HG02938 (cell line): ENCODE measurements at regions not wholly inside any gene's neighbourhood (a gene's known extent, or its start where the extent isn't known, plus 50 kb on each side); places are given as distances from the start of the nearest gene placed in this dataset.

ENCODE experiments used
- ATAC-seq: cut with Tn5 transposase; IDR thresholded peaks from one replicate; pipeline ENCODE4 v1.9.1; 2021; ENCODE audit warnings: mild to moderate bottlenecking, moderate library complexity; ENCODE audit not compliant: unreplicated experiment

DNA sequence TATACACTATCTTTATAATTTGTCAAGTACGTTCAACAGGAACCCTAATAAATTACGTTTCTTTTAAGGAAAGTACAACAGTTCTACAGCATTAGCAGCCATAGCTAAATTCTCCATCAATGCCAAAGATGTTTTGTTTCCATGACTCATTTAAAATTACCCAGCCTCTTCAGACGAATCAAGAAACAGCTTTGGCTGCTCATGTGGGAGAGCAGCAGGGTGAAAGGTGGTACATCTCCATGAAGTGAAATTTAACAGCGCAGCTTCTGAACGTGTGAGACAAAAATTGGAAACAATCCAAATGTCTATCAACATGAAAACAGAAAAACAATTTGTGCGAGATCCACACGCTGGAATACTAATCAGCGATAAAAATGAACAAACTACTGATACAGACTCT, 327.3 kb upstream of the CDH6 start:
- no peak for ATAC-seq

DNA sequence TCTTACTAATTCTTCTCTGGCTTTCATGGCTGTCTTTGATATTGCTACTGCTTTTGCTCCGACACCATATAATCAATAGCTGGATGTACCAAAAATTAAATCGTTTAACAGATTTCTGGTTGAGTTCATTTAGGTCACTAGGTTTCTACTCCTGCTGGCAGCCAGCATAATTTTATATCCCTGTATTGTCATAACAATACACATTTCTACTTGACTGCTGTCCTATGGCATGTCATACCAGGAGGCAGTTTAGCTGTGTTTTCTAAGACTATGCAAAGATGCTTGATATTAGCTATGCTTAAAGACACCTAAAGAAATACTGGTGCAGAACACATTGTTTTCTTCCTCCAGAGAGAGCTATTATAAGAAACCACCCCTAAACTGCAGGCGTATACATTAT, 337.2 kb upstream of the CDH6 start:
- ATAC-seq: no peak

DNA sequence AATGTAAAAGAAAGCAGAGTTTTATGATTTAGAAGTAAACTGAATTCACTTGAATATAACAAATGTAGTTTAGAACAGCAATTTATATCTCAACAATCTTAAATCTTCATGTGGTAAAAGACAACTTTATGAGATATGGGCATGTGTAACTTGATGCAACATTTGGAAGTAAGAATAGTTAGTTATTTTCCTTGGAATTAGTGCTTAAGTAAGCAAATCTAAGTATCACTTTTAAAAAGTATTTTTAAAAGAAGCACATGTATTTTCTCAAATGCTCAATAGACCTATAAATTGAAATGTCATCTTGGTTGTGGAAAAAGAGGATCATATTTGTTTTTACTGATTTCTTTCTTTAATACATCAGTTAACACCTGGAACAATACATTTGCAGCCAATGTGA, 340.3 kb upstream of the CDH6 start:
- ATAC-seq: no peak

DNA sequence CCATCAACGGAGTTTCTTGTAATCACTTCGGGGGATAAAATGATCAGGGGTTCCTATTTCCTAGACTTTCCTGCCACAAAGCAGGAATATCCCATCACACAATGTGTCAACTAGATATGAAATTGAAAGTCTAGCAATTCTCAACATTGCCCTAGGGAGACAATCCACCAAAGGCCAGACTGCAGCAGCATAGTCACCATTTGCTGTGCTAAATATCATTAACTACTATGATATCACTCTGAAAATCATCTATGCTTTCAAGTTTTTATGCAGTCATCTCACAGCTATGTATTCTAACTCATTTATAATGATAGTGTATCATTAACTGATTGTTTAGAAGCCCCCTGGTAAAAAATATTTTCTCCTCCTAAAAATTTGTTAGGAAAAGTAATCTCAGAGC, 342.6 kb upstream of the CDH6 start:
- no peak for ATAC-seq

DNA sequence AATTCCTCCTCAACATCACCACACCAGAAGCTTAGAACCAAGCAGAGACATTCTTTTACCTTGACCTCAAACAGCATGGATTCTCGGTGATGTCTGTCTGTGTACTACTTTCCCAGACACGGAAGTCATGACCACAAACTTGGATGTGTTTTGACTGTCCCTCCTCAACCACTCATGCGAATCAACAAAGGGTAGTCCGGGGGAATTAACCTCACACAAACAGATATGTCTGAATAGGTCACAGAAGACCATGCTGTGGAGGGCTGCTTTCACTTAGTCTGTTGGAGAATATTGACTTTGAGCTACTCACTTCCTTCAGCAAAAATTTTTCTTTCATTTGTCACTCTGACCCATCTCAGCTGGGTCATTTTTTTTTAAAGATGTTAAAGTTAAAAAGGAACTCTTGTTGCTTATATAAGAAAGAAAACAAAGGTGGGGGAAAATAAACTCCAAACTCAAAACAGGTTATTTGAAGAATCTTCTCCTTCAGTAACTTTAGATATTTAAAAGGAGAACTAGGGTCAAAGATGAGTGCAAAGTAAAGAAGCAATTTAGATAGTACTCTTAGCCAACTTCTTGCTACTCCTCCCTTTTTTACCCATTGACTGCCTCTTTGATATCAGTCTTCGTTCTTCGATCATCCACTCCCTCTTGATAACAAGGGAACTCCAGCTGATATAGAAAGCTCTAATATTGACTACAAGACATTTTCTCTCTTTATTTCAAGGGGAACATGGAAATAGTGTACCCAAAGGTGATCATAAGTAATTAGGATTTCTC, 343.4 kb upstream of the CDH6 start:
- ATAC-seq: no peak

DNA sequence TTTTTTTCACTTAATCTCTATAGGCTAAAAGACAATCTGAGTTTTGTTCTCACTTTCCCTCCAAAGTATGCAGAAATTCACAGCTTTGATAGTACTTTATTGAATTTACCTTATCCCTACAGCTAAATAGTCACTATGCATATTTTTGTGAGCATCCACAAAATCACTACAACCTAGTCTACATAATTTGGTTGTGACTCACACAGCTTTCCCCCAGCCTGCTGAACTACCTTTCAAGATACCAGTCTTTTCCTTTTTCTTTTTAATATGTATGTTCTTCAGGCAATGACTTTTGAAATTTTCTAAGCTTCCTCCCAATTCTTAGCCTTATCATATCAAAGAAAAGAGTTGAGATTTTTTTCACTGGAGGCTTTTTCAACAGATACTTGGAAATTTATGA, 347.3 kb upstream of the CDH6 start:
- ATAC-seq: no peak

DNA sequence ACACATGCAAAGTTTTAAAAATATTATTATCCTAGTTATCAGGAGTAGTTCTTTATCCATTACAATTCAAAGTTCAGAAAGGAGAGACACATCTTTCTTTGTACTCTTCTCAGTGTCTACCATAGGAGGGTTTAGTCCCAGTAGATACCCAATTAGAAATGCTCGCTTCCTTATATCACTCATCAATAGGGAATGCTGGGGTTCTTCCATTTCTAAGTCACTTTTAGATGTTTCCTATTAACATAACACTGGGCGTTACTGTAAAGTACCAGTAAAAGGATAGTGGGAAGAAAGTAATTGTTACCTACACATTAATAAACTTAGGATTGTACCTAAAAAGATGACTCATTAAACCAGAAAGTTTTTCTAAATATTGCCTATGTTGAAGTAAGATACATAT, 348.3 kb upstream of the CDH6 start:
- no peak for ATAC-seq

DNA sequence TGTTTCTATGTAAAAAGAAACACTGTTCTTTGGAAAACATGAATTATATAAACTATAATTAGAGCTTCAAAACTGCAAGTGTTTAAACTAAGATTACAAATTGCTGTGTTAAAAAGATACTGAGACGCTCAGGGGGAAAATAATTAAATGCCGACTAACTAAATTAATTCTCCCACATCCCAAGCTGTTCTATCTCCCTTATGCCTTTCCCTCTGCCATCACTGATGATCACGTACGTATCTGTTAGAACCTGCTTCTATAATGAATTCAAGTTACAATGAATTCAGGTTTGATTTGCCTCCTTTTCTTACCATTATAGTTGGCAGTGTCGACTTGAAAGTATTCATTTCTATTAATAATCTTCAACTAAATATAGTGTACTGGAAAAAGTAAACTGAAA, 349.9 kb upstream of the CDH6 start:
- no peak for ATAC-seq

DNA sequence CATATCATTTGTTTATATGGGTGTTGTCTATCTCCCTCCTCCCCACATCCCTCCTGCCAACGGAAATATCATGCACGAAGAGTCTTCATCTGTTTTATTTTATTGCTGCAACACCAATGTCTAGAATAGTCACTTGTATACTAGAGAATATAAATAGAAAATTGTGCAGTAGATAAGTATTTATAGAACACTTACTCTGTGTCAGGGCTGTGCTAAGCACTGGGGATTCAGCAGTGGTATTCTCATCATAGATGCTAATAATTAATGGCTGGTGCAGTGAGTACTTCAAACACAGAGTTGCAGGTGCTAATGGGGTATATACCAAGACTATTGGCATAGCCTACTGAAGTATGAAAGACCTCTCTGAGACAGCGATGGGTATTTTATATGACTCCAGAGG, 353.5 kb upstream of the CDH6 start:
- ATAC-seq: no peak

DNA sequence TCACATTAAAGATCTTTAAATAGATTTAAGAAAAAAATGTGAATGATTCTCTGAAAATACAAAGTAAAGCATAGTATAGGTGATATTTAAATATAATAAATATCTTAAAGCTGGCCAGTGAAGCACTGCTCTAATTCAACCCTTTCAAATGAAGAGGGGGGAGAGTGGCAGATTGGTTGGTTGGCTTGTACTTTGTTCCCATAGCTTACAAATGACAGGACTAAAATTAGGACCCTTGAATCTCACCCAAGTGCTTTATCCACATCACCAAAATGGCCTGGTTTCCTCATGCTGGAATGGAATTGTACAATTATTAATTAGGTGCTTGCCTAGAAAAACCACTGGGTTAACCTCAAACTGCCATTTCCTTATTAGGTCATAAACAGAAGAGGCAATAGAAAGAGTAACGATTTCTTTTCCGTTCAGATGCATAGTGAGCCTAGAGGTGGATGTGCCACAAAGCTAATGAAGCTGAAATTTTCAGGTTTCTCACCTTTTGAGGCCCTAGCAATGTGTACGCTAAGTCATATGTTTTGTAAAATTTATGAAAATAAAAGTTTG, 354.5 kb upstream of the CDH6 start:
- no peak for ATAC-seq

DNA sequence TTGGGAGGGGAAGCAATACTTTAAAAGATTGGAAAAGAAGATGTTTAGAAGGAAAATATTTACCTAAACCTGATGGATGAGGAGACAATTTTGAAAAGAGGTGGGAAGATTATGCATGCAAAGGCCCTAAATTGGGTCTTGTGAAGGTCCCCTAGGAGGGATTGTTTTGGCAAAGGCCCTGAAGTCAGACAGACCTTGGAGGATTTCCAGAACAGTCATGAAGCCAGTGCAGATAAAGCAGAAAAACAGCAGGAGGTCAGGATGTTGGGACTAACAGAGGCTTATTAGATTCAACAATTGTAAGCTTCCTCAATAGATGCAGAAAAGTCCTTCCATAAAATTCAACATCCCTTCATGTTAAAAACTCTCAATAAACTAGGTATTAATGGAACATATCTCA, 361.0 kb upstream of the CDH6 start:
- no peak for ATAC-seq

DNA sequence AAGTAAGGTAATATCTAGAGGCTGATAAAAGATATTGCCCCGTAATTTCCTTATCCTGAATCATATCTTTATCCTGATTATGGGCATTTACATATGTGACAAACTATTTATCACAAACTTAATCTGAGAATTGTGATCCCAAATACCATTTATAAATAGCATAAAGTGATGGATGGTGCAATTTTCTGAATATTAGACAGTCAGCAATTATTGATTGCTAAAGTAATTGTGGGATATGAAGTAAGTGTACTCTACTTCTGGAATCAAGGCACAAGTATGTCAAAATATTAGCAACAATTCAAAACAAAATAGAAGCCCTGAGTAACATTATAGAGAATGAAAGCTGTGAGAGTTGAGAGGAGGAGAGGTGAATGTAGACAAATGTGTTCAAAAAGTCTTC, 361.9 kb upstream of the CDH6 start:
- ATAC-seq: no peak

DNA sequence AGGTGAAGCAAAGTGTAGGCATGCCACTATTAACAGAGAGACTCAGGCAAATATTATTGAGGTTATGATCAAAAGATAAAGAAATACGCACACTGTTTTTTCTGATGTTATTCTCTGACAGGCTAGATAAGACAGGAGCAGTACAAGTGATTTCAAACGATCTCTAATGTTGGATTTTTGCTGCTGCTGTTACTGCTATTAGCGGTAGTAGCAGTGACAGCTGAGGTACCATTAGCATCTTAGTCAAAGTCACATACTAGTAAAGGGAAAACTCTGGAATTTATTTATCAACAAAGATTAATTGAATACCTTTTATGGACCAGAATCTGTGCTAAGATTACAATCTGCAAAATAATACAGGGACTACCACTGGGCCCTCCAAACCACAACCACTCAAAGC, 362.4 kb upstream of the CDH6 start:
- ATAC-seq: no peak

DNA sequence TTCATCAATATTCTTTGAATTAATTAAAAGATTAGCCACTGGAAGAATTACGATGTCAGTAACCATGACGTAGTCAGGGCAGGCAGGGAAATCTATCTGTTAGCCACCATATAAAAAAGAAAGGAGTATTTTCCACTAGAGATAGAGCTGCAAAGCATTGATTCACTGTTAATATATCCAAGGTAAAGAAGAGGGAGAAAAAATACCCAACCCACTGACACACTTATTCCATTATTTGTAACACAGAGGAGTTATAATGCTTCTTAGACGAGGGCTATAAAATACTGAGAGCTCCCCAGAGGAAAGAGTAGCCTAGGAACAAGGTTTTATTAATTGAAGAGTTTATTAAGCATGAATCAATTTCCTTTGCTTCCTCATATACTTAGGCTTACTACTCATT, 382.2 kb upstream of the CDH6 start:
- ATAC-seq: no peak

DNA sequence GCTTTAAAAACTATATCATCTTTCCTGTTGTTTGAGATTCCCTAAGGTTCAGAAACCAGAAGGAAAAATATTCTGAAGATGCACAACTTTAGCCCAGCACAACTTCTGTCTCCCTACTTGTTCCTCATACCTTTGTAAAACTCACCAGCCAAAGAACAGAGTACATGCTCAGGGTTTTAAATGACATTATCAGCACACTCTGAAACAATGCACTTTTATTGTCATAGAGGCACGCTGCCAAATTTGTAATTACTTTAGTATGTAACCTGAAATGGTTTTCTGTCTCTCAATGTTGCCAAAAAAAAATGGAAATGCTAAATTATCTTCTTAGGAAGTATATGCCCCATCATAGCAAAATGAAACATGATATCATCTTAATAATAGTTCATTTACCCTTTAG, 383.6 kb upstream of the CDH6 start:
- no peak for ATAC-seq

DNA sequence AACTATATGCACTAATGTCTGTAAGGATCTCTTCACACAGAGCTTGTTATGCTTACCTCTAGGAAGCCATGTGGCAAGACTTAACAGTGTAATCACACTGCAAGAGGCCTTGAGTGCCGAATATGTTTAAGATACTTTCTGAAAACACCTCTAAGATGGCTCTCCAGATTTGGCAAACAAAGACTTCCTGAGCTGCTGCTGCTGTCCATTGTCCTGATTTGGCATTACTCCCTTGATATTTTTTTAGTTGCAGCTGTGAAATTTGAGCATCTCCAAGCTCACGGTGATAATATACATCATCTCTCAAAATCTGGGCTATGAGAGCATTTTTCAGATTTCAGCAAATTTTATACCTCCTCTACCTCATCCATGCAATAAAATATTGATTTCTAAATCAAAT, 384.5 kb upstream of the CDH6 start:
- ATAC-seq: no peak

DNA sequence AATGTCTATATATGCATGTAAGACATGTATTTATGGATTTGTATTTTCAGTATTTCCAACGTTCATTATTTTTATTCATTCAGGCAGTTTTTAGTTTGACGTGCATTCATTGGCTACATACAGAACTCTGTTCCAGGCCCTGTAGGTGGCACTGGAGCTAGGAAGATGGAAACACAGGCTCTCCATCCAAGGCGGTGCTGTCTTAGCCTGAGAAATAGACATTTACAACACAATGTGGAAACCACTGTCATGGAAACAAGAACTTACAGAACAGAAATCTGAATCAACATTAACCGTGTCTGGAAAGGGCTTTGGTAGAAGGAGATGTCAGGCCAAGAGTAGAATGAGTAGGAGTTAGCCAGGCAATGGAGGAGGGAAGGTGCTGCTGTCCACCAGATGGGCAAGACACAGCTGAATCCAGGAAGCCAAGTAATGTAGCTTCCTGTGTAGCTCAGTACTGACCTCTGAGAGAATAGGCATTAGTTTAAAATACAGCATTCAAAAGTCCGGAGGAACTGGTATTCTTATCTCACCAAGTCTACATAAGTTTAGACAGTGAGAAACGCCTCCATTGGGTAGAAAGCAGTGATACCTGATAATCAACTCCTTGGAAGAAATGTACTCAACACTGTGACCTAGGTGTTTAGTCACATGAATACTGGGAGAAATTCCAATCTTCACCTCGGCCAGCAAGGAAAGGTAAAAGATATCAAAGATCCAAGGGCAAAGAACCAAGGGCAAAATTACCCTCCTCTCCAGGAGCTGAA, 388.6 kb upstream of the CDH6 start:
- no peak for ATAC-seq

DNA sequence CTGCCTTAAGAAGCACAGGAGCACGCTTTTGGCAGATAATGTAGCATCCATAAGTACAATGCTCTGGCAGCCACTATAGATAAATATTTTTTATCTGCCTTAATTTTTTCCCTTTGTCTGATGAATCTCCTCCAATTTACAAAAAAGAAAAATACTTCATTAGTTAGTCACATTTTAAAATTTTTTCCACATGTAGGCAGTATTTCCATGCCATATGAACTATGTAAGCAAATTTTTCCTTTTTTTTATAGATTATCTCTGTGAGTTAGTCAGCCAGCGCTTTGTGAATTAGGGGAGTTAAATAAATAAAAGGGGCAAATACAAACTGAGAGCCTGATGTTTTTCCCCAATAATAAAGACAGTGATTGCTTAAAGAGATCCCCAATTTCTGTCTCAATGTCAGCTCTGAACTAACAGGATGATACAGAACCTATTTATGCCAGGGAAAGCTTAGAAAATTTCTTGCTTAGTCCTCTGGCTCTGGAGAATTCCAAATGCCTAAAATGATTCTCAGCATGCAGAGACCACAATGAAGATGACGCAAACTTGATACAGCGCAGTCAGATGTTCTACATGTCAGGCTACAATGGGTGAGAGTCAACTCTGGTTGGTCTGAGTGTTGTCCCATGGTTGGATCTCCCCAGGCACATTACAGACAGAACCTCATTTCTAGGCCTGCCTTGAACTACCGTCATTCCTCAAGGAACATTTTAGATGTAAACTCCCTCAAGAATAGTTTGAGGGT, 390.4 kb upstream of the CDH6 start:
- ATAC-seq: no peak

DNA sequence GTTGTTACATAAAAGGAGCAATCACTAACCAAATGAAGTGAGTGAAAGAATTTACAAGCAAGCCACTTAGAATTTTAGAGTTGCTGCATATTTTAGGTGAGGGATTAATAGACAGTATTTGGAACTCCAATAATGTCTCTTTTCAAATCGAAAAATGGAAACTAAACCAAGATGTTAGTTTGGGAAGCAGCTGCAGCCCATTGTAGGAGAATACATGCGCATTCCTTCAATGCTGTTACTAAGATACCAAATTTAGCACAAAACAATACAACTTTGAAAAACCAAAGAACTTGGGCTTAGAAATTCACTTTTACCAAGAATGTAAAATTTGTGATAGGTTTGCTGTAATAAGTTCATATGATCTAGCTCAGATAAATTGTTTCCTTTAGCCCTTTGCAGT, 411.8 kb upstream of the CDH6 start:
- no peak for ATAC-seq

DNA sequence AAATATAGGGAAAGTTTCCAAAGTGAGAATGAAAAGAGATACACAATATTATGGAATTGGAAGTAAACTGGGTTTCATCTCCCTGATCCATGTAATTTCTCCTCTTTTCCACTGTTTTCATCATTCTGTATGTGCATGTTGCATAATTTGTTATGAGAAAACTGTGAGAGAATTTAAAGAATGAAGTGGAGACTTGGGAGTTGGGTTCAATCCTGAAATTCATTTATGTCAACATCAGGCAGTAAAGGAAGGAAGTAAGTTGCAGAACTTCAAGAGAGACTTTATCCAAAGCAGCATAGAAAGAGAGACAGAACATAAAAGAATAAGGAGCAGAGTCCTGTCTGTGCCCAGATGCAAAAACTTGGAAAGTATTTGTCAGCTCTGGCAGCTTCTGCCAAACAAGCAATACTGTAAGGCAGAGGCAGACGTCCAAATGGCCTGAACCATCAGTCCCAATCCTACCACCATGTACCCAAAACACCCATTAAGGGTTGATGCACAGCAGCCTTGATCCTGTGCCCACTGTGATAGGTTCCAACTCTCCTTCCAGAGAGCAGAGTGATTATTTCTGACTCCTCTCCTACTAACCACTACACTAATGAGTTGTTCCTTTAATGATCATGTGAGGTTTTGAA, 425.3 kb upstream of the CDH6 start:
- no peak for ATAC-seq

DNA sequence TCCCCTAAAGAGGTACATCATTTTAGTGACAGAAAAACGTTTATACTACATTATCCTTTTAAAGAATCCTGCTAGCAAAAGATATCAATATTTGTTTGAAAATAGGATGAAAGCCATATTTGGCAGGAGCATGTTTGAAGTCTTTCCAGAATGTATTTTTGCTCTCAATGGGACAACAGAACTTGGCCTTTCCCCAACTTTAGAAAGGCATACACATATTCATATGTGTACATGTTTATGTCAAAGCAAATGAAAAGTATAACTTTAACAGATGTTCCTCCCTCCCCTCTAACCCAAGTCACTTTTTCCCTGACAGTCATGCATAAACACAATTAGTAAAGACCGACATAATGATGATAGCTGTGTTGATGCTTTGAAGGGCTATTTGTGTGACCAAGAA, 427.8 kb upstream of the CDH6 start:
- no peak for ATAC-seq
